DND-41 (cell line): ENCODE measurements at regions not wholly inside any gene's neighbourhood (a gene's known extent, or its start where the extent isn't known, plus 50 kb on each side); places are given as distances from the start of the nearest gene placed in this dataset.

Source experiments
- ATAC-seq: fragments of 200-7000 bp; cut with Tn5 transposase; 3 replicates; pipeline ENCODE4 v1.9.1; 2021; ENCODE audit warnings: low read depth; ENCODE audit not compliant: insufficient read depth
- DNase-seq: peaks from one replicate; pipeline ENCODE4 v3.0.0-alpha.2; 2020
- H2AFZ ChIP-seq: 2 replicates; pipeline ENCODE4 v1.6.0; 2012; ENCODE audit warnings: low read depth, low read length
- H3K27ac ChIP-seq: 2 replicates; pipeline ENCODE4 v1.5.1; 2012; ENCODE audit warnings: low read length, inconsistent platforms
- H3K27me3 ChIP-seq: fragments of 200-600 bp; sonication (generic); 2 replicates; pipeline ENCODE4 v1.6.0; 2012; ENCODE audit warnings: low read length, mild to moderate bottlenecking, inconsistent platforms; ENCODE audit not compliant: insufficient read depth, poor library complexity
- H3K36me3 ChIP-seq: 2 replicates; pipeline ENCODE4 v1.5.1; 2012; ENCODE audit warnings: low read length, inconsistent platforms; ENCODE audit not compliant: insufficient read depth
- H3K4me1 ChIP-seq: 2 replicates; pipeline ENCODE4 v1.5.1; 2012; ENCODE audit warnings: mild to moderate bottlenecking, low read length; ENCODE audit not compliant: insufficient read depth
- H3K4me2 ChIP-seq: 2 replicates; pipeline ENCODE4 v1.6.0; 2012; ENCODE audit warnings: mild to moderate bottlenecking, moderate library complexity, low read length, inconsistent platforms; ENCODE audit not compliant: insufficient read depth
- H3K4me3 ChIP-seq, 2 experiments: fragments of 200-600 bp in 1 of 2; shearing (Covaris generic) in 1 of 2; 2 replicates each; pipeline ENCODE4 v1.5.1; 2012 to 2016; ENCODE audit warnings: inconsistent platforms in 2 of 2, low read length in 2 of 2, mild to moderate bottlenecking in 2 of 2, low read depth in 1 of 2, moderate library complexity in 1 of 2
- H3K79me2 ChIP-seq: 2 replicates; pipeline ENCODE4 v1.6.0; 2012; ENCODE audit warnings: low read length, inconsistent platforms; ENCODE audit not compliant: insufficient read depth
- H3K9ac ChIP-seq: 2 replicates; pipeline ENCODE4 v1.6.0; 2012; ENCODE audit warnings: low read depth, mild to moderate bottlenecking, inconsistent platforms, low read length, moderate library complexity
- H3K9me3 ChIP-seq: 2 replicates; pipeline ENCODE4 v1.5.1; 2012; ENCODE audit warnings: low read length, moderate library complexity, mild to moderate bottlenecking, inconsistent platforms; ENCODE audit not compliant: insufficient read depth, severe bottlenecking
- H4K20me1 ChIP-seq: 2 replicates; pipeline ENCODE4 v1.6.0; 2012; ENCODE audit warnings: low read length; ENCODE audit not compliant: insufficient read depth
- CTCF ChIP-seq: IDR thresholded peaks from 2 replicates; pipeline ENCODE4 v1.5.1; 2012; ENCODE audit warnings: borderline replicate concordance, low read length, moderate library complexity, mild to moderate bottlenecking; ENCODE audit not compliant: poor library complexity, severe bottlenecking; ENCODE audit errors: extremely low read depth
- EZH2 ChIP-seq: IDR thresholded peaks from 3 replicates; pipeline ENCODE4 v1.6.1; 2012; ENCODE audit warnings: borderline replicate concordance, low read depth, mild to moderate bottlenecking, moderate library complexity, low read length, inconsistent platforms; ENCODE audit not compliant: severe bottlenecking

- TF ChIP-seq EZH2 (no peak), CTCF (no peak)
- H3K79me2 ChIP-seq: no peaks in the 10 kb centered on the region
- DNase-seq: no peak
Observed at GRCh38 chr2:41950666-41950960, 97.2 kb upstream of the PKDCC start.

GRCh38 chr2:41954304-41955291 is 93.2 kb upstream of the PKDCC start:
- Histone ChIP-seq H3K4me3 (no peak overlapping the region), H2AFZ (no peak overlapping the region), H3K27ac (no peak overlapping the region), H3K4me2 (no peak overlapping the region), H3K4me1 (no peaks in the 10 kb centered on the region), H3K79me2 (no peaks in the 10 kb centered on the region), H3K9ac (no peak overlapping the region), H3K27me3 (peaks cover 19% of the 10 kb centered on the region), H4K20me1 (no peaks in the 10 kb centered on the region), H3K36me3 (no peaks in the 10 kb centered on the region), H3K9me3 (no peaks in the 10 kb centered on the region)
- TF ChIP-seq CTCF (no peak), EZH2 (no peak)
- ATAC-seq (no peak), DNase-seq (no peak)

More at GRCh38 chr2:41950666-41950960, 97.2 kb upstream of the PKDCC start:
- Histone ChIP-seq H3K9ac (no peak overlapping the region), H3K27me3 (peaks cover 20% of the 10 kb centered on the region), H3K4me1 (no peaks in the 10 kb centered on the region), H2AFZ (no peak overlapping the region), H3K4me2 (no peak overlapping the region), H4K20me1 (no peaks in the 10 kb centered on the region), H3K27ac (no peak overlapping the region), H3K9me3 (no peaks in the 10 kb centered on the region), H3K36me3 (no peaks in the 10 kb centered on the region), H3K4me3 (no peak overlapping the region)
- ATAC-seq: no peak

GRCh38 chr2:41955316-41956043 is 92.3 kb upstream of the PKDCC start:
- no peaks in the 10 kb centered on the region for H3K9me3 ChIP-seq
- TF ChIP-seq EZH2 (no peak), CTCF (no peak)
- no peaks in the 10 kb centered on the region for H3K4me1 ChIP-seq
- H3K36me3 ChIP-seq: no peaks in the 10 kb centered on the region
- H3K9ac ChIP-seq: no peak overlapping the region
- no peak overlapping the region for H3K4me3 ChIP-seq
- no peak overlapping the region for H3K27ac ChIP-seq
- H3K4me2 ChIP-seq: no peak overlapping the region
- no peak overlapping the region for H2AFZ ChIP-seq
- H3K27me3 ChIP-seq: peaks cover 17% of the 10 kb centered on the region
- no peaks in the 10 kb centered on the region for H3K79me2 ChIP-seq
- no peak for DNase-seq
- H4K20me1 ChIP-seq: no peaks in the 10 kb centered on the region
- ATAC-seq: no peak
